ENCODE measurements at regions not wholly inside any gene's neighbourhood (a gene's known extent, or its start where the extent isn't known, plus 50 kb on each side); places are given as distances from the start of the nearest gene placed in this dataset.

DNA sequence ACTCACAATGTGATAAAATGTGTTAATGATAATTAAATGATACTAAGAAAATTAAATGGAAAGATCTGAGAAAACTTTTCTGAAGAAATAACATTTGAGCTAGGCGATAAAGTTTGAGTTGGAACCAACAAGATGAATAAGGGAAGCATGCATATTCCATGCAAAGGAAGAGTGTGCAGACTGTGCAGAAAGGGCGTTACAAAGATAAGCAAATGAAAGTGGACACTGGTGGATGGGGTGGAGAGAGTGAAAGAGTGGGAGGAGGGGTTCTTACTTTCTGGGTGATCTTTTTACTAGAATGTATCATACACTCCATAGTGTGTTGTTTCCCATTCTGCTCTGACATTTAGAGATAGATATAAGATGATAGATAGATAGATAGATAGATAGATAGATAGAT is 138.7 kb downstream of the HTR1A start:
- TF ChIP-seq CTCF (IDR thresholded peaks at IDR 0.05; ENCODE audit: low read depth, low read length), result no peak
- TF ChIP-seq MYC (IDR thresholded peaks at IDR 0.05; ENCODE audit: low read depth, low read length), result no peak
- TF ChIP-seq POLR2A (IDR thresholded peaks at IDR 0.05; ENCODE audit: extremely low read depth, insufficient read length), result no peak
